ENCODE measurements at regions not wholly inside any gene's neighbourhood (a gene's known extent, or its start where the extent isn't known, plus 50 kb on each side); places are given as distances from the start of the nearest gene placed in this dataset.

DNA sequence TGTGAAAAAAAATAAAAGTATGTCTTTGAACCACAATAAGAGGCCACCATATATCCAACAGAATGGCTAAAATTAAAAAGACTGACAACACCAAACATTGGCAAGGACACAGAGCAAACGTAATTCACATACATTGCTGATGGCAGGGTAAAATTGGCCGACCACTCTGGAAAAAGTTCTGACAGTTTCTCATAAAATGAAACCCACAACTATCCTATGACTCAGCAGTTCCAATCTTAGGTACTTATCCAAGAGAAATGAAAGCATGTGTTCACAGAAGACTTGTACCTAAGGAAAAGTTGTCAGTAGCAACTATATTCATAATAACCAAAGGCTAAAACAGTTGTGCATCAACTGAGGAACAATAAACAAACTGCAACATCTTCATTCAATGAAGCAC is 357.3 kb upstream of the XYLT1 start:
- TF ChIP-seq, protein P1, sequence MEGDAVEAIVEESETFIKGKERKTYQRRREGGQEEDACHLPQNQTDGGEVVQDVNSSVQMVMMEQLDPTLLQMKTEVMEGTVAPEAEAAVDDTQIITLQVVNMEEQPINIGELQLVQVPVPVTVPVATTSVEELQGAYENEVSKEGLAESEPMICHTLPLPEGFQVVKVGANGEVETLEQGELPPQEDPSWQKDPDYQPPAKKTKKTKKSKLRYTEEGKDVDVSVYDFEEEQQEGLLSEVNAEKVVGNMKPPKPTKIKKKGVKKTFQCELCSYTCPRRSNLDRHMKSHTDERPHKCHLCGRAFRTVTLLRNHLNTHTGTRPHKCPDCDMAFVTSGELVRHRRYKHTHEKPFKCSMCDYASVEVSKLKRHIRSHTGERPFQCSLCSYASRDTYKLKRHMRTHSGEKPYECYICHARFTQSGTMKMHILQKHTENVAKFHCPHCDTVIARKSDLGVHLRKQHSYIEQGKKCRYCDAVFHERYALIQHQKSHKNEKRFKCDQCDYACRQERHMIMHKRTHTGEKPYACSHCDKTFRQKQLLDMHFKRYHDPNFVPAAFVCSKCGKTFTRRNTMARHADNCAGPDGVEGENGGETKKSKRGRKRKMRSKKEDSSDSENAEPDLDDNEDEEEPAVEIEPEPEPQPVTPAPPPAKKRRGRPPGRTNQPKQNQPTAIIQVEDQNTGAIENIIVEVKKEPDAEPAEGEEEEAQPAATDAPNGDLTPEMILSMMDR (IDR thresholded peaks at IDR 0.05; ENCODE audit: low read depth, low read length, poor library complexity, severe bottlenecking): no peak
- TF ChIP-seq EZH2phosphoT487 (IDR thresholded peaks at IDR 0.05; ENCODE audit: borderline replicate concordance, low read length): no peak
